GM18909 (cell line): ENCODE measurements at regions not wholly inside any gene's neighbourhood (a gene's known extent, or its start where the extent isn't known, plus 50 kb on each side); places are given as distances from the start of the nearest gene placed in this dataset.

Source experiments
- ATAC-seq: cut with Tn5 transposase; IDR thresholded peaks from one replicate; pipeline ENCODE4 v1.9.1; 2021; ENCODE audit warnings: mild to moderate bottlenecking; ENCODE audit not compliant: unreplicated experiment, poor library complexity

- no peak for ATAC-seq
Measured at GRCh38 chr20:19161336-19161735, 51.1 kb upstream of the SLC24A3 start.
